ENCODE measurements at regions not wholly inside any gene's neighbourhood (a gene's known extent, or its start where the extent isn't known, plus 50 kb on each side); places are given as distances from the start of the nearest gene placed in this dataset.

DNA sequence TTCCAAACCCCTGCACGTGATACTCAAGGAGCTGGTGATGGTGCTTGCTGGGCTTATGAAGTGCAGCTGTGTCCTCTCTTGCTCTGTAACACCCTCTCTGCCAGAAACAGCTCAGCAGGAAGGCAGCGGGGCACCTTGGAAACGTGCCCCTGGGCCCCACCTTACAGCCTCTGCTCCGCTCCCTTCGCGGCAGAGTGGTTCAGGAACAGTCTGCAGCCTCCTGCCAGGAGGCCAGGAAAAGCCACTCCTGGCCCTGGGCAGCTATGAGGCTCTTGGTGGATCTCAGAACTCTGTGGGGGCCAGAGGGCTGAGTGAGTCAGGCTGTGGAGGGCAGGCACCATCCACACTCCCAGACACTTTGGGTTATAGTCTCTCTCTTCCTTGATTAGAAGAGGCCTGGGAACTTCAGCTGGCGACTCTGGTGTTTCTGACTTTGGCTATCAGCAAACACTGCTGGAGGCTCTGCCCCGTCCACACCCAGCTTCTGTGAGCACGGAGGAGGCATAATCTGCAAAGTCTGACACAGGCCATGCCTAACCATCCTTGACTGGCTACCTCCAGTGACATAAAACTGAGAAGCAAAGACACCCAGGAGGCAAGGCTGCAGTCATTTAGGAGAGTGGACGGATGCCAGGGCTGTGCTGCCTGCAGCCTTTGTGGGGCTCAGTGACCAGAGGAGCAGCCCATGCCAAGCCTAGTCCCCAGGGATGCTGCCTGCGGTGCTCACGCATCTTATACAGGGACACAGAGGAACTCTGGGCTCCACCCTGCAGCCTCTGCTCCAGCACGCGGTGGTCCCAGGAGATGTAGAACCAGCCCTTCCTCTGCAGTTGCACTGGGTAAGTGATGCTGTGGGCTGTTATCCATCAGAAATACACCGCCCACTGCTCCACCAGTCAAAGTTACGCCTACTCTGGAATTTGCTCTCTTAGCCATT, 65.3 kb downstream of the METRNL start:
- DNase-seq (ENCODE audit: low spot score) = peak; percentile 41

DNA sequence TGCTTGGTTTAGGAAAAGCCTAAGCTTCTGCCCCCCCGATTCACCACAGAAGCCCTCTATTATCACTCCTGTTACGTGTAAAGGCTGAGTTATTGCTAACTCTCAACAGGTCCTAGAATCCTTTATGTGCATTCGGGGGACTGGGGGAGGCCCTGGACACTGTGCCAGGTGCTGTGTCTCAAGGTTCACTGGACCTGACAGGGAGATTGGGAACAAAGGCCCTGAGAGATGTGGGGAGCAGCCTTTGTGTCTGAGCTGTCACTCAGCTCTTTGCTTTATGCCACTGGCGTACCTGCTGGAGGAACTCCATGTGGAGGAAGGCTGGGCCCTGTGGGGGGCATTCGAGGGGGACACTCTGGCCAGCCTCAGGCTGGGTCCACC, 65.9 kb downstream of the METRNL start:
- peak; percentile 24 for DNase-seq (ENCODE audit: low spot score)

- DNase-seq (ENCODE audit: low spot score) = peak; percentile 21
These were observed 66.4 kb downstream of the METRNL start for GRCh38 chr17:83145831-83146230.

- DNase-seq (ENCODE audit: low spot score) = no peak
These were observed 66.9 kb downstream of the METRNL start for GRCh38 chr17:83146347-83146746.

GRCh38 chr17:83147280-83147679, 67.9 kb downstream of the METRNL start:
- no peak for DNase-seq (ENCODE audit: low spot score)

DNA sequence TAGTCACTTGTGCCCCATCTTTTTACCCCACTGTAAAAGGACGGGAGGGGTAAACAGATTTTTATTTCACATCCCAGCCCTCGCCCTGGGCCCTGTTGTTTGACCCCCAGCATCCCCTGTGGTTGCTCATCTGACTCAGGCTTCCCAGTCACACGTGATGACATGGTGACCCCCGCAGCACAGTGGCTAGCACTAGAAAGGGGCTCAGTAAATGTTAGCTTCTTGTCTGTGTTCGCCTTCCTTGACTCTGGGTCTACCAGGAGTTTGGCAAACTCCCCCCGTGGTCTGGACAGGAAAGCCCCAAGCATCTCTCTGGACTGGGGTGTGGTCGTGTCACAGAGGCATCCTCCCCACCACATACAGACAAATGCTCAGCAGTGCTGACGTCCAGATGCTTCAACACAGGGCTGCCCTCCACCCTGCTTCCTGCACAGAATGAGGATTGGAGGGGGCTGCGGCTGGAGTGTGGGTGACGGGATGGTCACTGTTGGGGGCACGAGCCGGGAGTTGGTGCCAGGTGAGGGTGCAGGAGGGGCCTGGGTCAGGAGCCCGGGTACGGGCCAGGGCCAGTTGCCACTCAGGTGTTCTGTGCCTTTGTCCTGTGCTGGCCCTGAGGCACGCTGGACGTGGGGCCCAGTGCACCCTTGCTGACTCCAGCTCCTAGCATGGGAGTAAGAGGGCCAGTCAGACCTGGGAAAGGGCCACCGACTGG, 69.1 kb downstream of the METRNL start:
- DNase-seq (ENCODE audit: low spot score) = peak; percentile 36

DNA sequence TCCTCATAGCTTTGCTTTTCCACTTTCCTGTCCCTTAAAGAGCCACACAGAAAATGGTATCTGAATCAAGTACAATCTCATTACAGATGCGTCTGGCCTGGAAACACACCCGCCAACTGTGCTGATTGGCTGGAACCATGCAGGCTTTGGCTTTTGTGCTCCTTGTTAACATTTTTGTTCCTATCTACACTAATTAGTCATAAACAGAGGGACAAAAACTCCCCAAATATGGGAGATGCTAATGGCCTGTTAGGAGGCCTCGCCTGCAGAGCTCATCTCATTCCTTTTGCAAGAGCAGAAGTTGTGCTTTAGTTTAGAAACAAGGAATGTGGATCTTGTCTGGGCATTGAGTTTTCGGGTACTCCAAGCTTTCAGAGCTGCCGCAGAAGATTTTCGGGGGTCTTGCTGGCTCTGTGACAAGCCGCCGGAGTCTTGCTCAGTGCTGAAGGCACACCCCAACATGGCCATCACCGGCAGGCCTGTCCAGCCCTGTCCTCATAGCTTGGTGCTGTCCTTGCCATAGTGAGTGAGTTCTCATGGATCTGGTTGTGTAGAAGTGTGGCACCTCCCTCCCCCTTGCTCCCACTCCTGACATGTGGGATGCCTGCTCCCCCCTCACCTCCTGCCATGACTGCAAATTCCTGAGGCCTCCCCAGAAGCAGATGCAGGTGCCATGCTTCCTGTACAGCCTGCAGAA, 69.8 kb downstream of the METRNL start:
- peak; percentile 25 for DNase-seq (ENCODE audit: low spot score)

- DNase-seq (ENCODE audit: low spot score) = peak; percentile 34
These were observed 70.4 kb downstream of the METRNL start for GRCh38 chr17:83149761-83150251.

DNA sequence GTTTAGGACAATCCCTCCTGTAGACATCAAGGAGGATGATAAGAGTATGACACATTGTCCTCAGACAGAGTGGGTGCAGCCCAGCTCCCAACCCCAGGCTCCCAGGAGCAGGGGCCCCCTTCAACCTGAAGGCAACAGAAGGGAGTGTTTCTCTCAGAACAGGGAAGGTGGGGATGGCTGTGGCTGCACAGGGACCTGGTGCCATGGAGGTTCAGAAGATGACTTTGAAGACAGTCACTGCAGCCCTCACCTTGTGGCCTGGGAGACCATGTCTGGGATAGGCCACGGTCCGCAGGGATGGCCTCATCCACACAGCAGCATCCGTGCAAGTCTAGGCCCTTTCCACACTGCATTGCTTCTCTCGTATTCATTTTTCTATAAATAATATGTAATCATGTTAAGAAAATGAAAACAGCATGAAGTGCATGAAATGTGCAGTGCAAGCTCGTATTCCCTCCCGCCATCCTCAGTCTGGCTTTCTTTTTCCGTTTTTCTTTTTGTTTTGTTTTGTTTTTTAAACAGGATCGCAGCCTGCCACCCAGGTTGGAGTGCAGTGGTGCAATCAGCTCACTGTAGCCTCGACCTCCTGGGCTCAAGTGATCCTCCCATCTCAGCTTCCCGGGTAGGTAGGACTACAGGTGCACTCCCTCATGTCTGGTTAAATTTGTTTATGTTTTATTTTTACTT, 71.1 kb downstream of the METRNL start:
- peak; percentile 30 for DNase-seq (ENCODE audit: low spot score)

DNA sequence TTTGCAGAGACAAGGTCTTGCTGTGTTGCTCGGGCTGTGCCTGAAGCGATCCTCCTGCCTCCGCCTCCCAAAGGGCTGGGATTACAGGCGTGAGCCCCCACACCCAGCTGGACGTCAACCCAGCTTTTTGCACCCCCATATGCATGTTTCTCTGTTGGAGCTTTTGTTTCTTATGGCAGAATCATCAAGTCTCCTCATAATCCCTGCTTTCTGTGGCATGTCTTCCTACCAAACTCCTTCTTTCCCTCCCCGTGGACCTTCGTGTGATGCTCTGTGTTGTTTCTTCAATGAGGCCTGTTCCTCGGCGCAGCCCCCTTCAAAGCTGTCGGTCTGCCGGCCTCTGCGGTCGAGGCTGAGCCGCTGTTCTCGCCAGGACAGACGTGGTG, 71.6 kb downstream of the METRNL start:
- DNase-seq (ENCODE audit: low spot score) = no peak

DNA sequence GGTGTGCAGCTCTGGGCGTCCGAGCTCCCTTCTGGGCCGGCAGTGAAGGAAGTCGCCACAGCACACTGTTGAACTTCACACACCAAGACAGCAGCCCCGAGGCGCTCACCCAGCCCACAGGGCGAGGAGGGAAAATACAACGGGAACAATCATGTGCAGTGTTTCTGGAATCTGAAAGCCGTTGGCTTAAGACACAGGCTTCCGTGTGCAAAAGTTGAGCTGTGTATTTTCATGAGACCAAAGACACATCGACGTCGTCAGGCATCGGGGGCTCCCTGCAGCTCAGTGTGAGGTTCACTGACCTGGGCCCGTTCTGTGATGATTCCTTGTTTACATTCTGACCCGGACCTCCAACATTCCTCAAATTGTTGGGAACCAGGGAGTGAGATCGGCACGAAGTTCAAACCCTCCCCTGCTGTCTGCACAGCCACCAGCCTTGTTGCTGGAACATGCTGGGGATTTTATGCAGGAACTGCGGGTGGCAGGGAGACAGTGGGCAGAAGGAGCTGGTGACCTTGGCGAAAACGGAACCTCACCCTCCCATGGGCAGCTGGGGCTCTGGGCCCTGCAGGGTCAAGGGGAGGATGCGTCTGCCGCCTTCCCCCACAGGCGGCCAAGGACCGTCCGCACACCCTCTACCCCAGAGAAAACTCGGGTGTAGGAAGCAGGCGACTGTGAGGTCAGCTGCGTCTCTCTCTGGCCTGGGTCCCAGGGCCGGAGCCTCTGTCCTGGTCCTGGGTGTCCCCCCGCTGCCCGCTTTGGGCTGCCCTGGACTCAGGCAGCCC, 72.2 kb downstream of the METRNL start:
- DNase-seq (ENCODE audit: low spot score) = peak; percentile 42

GRCh38 chr17:83152227-83152744, 72.9 kb downstream of the METRNL start:
- DNase-seq (ENCODE audit: low spot score) = no peak

DNA sequence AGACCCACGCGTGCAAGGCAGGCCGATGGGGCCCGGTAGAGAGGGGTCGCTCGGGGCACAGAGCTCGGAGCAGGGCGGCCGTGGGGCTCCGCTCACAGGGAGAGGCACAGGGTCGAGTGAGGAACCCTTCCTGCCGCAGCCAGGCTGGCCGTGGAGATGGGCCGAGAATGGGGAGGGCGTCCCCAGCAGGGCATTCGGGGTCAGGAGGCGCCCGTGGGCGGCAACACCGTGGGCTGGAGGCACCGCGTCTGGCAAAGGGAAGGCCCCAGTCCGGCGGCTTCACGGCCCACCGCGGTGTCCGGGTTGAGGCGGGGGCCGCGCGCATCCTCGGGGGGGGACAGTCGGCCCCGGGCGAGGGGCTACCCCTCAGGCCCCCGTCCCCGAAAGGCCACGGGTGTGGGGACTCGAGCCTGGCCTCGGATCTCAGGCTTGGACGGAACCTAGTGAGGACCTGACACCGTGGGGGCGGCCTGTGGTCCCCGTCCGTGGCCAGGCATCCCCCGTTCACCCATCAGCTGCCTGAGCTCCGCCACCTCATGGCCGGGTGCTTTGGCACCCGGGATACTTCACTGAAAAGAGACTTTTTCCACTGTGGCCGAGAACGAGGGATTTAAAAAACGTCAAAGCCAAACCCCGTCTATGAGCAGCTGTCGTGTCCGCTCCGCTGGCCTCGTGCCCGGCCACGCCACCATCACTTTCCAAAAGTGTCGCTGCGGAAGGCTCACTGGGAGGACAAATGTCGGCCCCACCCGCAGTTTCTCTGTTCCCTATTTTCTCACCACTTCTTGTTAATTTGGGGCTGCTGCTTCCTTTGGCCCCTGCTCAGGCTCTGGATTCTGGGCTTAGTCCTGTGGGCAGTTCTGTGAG, 73.6 kb downstream of the METRNL start:
- DNase-seq (ENCODE audit: low spot score) = peak; percentile 46

DNA sequence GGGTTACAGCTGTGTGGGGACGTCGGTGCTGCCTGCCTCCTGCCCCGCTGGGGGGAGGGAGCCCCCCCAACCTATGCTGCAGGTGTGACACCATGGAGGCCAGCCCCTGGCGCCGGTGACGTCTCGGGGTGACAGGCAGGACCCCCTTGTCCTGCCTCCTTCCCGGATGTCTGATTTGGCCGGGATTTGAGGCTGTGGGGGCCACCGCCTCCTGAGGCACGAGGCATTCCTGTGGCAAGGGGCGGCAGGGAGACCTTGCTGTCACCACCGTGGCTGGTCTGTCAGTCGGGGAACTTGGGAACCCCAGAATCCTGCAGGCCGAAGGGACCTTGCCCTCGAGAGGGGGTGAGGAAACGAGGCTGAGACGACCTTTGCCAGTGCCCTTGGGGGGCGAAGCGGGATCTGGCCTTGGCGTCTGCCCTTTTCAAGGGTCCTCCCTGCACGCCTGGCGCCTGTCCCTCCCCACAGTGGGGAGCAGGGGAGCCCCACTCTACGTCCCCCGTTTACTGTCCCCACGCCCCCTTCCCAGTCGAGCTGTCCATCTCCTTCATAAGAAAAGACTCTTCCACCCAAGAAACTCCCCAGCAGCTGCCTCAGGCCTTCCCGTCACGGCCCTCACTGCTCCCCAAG, 74.4 kb downstream of the METRNL start:
- peak; percentile 42 for DNase-seq (ENCODE audit: low spot score)

- peak; percentile 36 for DNase-seq (ENCODE audit: low spot score)
These were observed 75.1 kb downstream of the METRNL start for GRCh38 chr17:83154311-83155127.

DNA sequence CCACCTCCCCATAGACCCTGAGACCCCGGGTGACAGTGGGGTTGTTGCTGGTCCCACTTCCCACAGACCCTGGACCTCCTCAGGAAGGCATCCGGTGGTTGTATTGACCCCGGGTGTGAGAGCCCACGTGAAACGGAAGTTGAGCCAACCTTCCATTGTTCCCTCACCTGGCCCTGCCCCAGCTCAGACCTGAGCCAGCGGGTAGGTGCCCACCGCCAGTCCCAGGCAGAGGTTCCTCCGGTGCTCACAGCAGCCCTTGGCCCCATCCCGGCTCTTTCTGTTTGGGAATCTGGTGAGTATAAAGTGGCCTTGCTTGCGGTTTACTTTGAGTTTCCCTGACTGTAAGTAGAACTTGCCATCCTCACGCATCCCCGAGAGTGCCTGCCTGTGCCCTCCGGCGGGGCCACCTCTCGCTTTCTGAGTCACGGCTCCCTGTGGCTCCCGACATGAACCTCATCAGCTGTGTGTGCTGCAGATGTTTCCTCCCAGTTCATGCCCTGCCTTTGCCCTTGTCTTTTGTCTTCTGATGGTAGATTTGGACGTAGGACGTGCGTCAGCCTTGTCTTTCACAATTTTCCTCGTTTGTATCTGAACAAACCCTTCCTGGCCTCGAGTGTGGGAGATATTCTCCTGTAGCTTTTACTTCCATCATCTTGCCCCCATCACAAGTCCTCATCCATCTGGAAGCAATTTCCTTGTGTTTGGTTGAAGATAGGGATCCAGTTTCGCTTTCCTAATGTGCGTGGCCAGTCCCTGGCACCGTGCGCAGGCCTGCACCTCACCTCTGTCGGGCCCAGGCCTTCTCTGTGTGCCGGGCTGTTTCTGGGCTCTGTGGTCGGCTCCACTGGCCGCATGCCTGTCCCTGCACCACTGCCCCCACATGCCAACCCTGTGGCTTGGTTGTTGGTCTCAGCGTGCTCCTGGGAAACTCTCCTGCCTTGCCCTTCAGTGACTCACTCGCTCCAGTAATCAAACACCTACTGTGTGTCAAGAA, 76.0 kb downstream of the METRNL start:
- peak; percentile 36 for DNase-seq (ENCODE audit: low spot score)

- peak; percentile 14 for DNase-seq (ENCODE audit: low spot score)
These were observed 77.0 kb downstream of the METRNL start for GRCh38 chr17:83156408-83156807.
